Fibroblast of upper back skin (primary cell): ENCODE measurements at regions not wholly inside any gene's neighbourhood (a gene's known extent, or its start where the extent isn't known, plus 50 kb on each side); places are given as distances from the start of the nearest gene placed in this dataset.
"Not testable (repeated sequence)": the region's sequence is repeated elsewhere in the genome, so short reads cannot be mapped to it uniquely, and the experiment has no call there.

ENCODE experiments used
- DNase-seq: peaks from one replicate; pipeline ENCODE4 v3.0.0-alpha.2; 2013

GRCh38 chrY:14356154-14356553, 168.2 kb upstream of the NLGN4Y start:
- no peak for DNase-seq

- DNase-seq: no peak
Measured at GRCh38 chrY:14360748-14361500, 163.4 kb upstream of the NLGN4Y start.

GRCh38 chrY:14373608-14374007, 150.7 kb upstream of the NLGN4Y start:
- no peak for DNase-seq

GRCh38 chrY:14378217-14378616, 146.1 kb upstream of the NLGN4Y start:
- DNase-seq: no peak

- DNase-seq: not testable (repeated sequence)
Measured at GRCh38 chrY:14410549-14411030, 113.7 kb upstream of the NLGN4Y start.

GRCh38 chrY:14411334-14411733, 113.0 kb upstream of the NLGN4Y start:
- DNase-seq: no peak

GRCh38 chrY:14436546-14436945, 87.8 kb upstream of the NLGN4Y start:
- no peak for DNase-seq

- no peak for DNase-seq
Measured at GRCh38 chrY:14437626-14438025, 86.7 kb upstream of the NLGN4Y start.

GRCh38 chrY:14438395-14438794, 85.9 kb upstream of the NLGN4Y start:
- no peak for DNase-seq

- no peak for DNase-seq
Measured at GRCh38 chrY:14444550-14444949, 79.8 kb upstream of the NLGN4Y start.

- peak; percentile 10 for DNase-seq
Measured at GRCh38 chrY:14468151-14468683, 56.1 kb upstream of the NLGN4Y start.

- DNase-seq: no peak
Measured at GRCh38 chrY:14472421-14472820, 51.9 kb upstream of the NLGN4Y start.

- no peak for DNase-seq
Measured at GRCh38 chrY:14473320-14473719, 51.0 kb upstream of the NLGN4Y start.
